ENCODE measurements at regions not wholly inside any gene's neighbourhood (a gene's known extent, or its start where the extent isn't known, plus 50 kb on each side); places are given as distances from the start of the nearest gene placed in this dataset.

DNA sequence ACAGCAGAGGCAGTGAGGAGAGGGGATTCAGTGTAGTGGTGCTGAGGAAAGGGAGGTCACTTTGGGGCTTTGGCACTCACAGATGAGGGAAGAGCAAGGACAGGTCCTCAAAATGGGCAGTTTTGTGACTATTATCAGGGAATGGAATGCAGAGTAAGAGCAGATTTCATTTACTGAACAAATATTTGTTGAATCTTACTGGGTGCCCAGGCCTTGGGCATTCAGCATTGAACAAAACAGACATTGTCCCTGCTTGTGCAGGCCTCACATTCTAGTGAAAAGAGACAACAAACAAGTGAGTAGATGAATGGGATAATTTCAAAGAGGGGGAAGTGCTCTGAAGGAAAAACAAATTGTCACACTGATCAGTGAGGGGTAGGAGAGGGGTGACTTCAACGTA, 404.1 kb downstream of the DMRT2 start:
- TF ChIP-seq, protein P1, sequence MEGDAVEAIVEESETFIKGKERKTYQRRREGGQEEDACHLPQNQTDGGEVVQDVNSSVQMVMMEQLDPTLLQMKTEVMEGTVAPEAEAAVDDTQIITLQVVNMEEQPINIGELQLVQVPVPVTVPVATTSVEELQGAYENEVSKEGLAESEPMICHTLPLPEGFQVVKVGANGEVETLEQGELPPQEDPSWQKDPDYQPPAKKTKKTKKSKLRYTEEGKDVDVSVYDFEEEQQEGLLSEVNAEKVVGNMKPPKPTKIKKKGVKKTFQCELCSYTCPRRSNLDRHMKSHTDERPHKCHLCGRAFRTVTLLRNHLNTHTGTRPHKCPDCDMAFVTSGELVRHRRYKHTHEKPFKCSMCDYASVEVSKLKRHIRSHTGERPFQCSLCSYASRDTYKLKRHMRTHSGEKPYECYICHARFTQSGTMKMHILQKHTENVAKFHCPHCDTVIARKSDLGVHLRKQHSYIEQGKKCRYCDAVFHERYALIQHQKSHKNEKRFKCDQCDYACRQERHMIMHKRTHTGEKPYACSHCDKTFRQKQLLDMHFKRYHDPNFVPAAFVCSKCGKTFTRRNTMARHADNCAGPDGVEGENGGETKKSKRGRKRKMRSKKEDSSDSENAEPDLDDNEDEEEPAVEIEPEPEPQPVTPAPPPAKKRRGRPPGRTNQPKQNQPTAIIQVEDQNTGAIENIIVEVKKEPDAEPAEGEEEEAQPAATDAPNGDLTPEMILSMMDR (IDR thresholded peaks at IDR 0.05): no peak
- no peak for TF ChIP-seq POLR2A (IDR thresholded peaks at IDR 0.05)

Measured in Peyer's patch (tissue), 4 donors.